Islet of Langerhans (tissue), 1 donor: ENCODE measurements at regions not wholly inside any gene's neighbourhood (a gene's known extent, or its start where the extent isn't known, plus 50 kb on each side); places are given as distances from the start of the nearest gene placed in this dataset.

Experiments used
- FAIRE-seq: peaks from one replicate; lab custom pipeline; 2011; peaks lifted over from hg19 to GRCh38; lab: Jason Lieb, UNC

DNA sequence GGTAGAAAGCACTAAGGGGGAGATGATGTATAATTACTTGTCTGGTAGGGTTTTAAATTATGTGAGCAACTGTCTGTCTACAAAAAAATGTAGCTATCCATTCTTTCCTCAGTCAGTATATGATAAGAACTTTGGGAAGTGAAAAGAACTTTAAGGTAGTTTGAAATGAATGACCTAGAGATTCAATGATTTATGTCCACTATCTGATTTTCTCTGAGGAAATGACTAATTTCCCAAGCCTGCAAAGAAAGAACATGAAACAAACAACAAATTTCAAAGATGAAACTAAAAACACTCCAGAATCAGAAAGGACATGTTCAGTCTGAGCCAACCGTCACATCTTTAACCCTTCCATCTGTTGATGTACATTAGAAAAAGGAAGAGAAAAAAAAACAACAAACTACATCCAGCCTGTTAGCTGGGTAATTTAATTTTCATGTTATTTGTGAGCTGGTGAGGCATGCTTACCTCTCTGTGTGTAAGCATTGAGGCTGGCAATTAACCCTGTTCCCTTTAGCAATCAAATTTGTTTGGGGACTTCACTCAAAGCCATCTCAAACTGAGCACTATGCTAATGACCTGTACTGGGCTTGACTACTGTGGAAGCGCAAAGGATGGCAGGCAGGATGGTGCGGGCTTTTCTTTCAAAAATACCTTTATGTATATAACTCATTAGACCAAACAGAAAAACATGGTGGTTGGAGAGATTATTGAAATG is 220.1 kb downstream of the TUSC7 start:
- no peak for FAIRE-seq

- no peak for FAIRE-seq
These were observed 221.2 kb downstream of the TUSC7 start for GRCh38 chr3:116930786-116931185.

DNA sequence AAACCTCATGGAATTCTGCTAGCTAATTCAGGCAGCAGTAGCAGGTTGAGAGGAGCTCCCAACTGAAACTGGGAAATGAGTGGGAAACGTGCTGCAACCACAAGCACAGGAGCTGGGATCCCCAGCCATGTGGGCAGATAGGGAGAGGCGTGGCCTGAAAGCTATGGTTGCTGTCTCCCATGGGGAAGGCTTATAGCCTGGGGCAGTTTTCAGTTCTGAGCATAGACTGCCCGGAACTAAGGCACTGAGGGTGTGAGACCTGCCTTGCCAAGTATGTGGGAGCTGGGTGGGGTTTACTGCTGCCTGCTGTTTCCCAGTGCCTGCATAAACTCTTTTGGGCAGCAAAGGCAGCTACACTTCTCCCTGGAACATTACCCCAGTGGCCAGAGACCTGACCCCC is 229.5 kb downstream of the TUSC7 start:
- FAIRE-seq, result no peak

DNA sequence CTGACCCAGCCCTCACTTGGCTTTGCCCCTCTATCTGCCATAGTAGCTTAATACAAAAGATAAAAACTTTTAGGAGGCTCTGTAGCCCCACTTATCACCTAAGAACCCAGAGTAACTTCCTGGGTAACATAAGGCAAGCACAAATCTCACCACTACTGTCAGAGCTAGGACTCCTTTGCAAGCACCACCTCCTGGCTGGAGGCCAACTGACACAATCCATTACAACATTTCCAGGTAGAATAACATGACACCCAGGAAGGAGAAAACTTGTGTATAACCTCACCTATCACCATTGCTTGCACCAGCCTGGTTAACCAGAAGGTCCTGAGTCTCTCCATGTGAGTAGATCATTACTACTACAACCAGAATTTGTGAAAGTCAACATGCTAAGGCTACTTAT is 230.0 kb downstream of the TUSC7 start:
- no peak for FAIRE-seq

- FAIRE-seq, result no peak
These were observed 231.1 kb downstream of the TUSC7 start for GRCh38 chr3:116940719-116941118.

- no peak for FAIRE-seq
These were observed 236.8 kb downstream of the TUSC7 start for GRCh38 chr3:116946376-116946775.

- FAIRE-seq, result no peak
These were observed 237.6 kb downstream of the TUSC7 start for GRCh38 chr3:116947148-116947547.

DNA sequence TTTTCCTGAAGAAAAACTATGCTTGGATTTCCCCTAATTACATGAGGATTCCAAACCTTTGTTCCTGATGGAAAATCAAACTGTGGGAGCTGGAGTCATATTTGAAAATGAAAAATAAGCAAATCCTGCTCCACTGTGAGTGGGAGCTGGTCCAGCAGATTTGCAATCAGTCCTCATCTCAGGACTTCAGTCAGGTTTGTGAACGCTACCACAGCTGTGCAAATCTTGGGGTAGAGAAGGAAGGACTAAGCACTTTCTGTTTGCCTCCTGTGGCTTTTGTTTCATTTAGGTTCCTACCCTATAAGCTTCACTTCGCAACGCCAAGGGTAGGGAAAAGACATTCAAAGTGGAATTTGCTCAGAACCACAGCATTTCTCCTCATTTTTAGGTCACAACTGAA is 238.2 kb downstream of the TUSC7 start:
- no peak for FAIRE-seq

GRCh38 chr3:116950301-116951055 is 240.9 kb downstream of the TUSC7 start:
- no peak for FAIRE-seq

- FAIRE-seq, result no peak
These were observed 242.0 kb downstream of the TUSC7 start for GRCh38 chr3:116951610-116952009.

DNA sequence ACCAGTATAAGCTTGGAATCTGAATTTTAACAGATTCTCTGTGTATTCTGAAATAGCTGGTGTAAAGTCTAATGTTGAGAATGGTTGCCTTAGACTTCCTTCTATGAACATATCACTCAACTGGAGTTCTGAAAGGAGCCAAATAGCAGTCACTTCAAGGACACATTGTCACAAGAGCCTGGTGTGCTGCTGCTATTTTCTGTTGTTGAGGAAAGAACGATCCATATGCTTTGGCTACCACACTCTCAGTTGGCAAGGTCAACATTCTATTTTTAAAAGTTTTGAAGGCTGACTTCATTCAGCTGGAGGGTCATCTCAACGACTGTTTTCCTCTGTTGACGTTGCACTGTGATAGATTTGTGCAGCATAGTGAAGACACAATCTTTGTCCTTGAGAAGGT is 248.7 kb downstream of the TUSC7 start:
- FAIRE-seq, result no peak

DNA sequence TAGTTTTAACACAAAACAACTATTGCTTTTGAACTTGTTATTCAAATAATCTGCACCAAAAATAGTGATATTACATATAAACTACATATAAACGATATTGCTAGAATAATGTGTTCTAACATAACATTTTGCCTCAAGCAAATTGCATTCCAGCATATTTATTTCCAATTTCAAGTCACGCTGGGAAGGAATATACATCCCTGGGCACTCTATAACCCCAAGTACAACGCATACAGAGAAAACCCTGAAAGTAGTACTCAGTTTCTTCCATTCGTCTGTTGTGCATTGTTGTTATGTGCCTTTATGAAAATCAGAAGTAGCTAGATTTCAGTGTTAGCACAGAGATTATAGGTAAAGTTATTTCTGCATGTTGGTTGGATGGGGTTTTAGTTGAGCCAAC is 251.5 kb downstream of the TUSC7 start:
- no peak for FAIRE-seq

DNA sequence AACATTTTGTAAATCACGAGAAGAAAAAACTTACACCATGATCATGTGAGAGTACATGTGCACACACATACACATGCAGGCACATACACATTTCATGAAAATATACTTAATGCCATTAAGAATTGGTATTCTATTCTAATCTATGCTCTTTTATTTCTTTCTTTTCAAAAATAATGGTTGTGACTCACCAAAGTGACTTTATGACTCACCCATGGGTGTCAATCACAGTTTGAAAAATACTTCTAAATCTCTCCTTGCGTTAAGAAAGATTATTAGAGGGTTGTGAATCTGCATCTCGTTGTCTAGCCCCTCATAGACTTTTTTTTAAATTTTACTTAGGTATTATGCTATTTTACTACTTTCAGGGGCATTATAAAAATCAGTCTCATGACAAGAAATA is 254.2 kb downstream of the TUSC7 start:
- FAIRE-seq, result no peak

GRCh38 chr3:116966649-116967048 is 257.1 kb downstream of the TUSC7 start:
- no peak for FAIRE-seq

DNA sequence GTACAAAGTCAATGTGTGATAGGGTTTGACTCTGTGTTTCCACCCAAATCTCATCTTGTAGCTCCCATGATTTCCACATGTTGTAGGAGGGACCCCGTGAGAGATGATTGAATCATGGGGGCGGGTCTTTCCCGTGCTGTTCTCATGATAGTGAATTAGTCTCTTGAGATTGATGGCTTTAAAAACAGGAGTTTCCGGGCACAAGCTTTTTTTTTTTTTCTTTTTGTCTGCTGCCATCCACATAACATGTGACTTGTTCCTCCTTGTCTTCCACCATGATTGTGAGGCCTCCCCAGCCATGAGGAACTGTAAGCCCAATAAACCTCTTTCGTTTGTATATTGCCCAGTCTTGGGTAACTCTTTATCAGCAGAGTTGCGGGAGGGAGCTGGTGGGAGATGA is 259.6 kb downstream of the TUSC7 start:
- no peak for FAIRE-seq

DNA sequence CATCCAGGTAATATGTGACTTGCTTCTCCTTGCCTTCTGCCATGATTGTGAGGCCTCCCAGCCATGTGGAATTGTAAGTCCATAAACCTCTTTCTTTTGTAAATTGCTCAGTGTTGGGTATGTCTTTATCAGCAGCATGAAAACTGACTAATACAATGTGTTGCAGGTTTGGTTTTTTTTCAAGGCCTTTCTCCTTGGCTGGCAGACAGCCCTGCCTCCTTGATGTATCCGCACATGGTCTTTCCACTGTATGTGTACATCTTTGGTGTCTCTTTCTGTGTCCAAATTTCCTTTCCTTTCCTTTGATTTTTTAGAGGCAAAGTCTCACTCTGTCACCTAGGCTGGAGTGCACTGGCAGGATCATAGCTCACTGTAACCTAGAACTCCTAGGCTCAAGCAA is 260.1 kb downstream of the TUSC7 start:
- FAIRE-seq, result no peak

DNA sequence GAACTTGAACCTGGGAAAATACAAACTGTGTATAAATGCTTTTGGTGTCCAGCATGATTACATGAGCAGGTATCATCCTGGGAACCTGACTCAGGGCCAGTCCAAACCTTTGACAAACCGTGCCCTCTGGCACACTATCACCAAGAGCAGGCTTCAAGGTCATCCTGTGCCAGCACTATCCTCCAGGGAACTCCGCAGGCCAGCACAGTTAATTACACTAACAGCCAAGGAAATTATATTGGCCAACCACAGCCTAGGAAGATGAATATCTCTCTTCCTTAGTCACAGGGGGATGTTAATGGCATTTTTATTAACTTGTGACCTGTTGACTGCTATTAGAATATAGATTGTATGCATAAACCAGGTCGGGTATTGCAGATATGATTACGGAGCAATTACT is 262.0 kb downstream of the TUSC7 start:
- no peak for FAIRE-seq

- no peak for FAIRE-seq
These were observed 265.1 kb downstream of the TUSC7 start for GRCh38 chr3:116974702-116975101.

- no peak for FAIRE-seq
These were observed 267.9 kb downstream of the TUSC7 start for GRCh38 chr3:116977441-116977840.

DNA sequence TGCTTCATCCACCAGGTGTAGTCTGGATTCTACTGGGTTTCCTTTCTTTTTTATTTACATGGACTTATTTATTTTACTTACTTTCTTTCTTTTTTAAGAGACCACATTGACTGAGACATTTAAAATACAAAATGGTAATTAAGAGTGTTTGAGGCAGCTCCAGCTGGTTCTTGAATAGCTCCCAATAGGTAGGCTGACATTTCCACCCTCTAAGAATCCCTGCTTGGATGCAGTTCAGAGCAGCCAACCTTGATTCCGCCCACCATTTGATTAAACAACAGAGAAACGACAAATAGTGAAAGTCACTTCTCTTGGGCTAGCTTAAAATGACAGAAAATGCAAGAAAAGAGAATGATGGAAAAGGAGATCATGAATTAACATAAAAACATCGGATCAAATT is 270.5 kb downstream of the TUSC7 start:
- no peak for FAIRE-seq

GRCh38 chr3:116981089-116981488 is 271.5 kb downstream of the TUSC7 start:
- no peak for FAIRE-seq

- FAIRE-seq, result no peak
These were observed 274.7 kb downstream of the TUSC7 start for GRCh38 chr3:116984301-116984700.

- no peak for FAIRE-seq
These were observed 284.8 kb downstream of the TUSC7 start for GRCh38 chr3:116994351-116994879.

GRCh38 chr3:117003501-117003900 is 293.9 kb downstream of the TUSC7 start:
- no peak for FAIRE-seq
